ENCODE measurements at regions not wholly inside any gene's neighbourhood (a gene's known extent, or its start where the extent isn't known, plus 50 kb on each side); places are given as distances from the start of the nearest gene placed in this dataset.

GRCh38 chr18:53948991-53949390, 275.5 kb downstream of the MBD2 start:
- TF ChIP-seq EZH2 (IDR thresholded peaks at IDR 0.05; ENCODE audit: borderline replicate concordance, insufficient read depth, low read depth, low read length, poor library complexity, severe bottlenecking), result no peak
- peaks cover 6% of the 10 kb centered on the region for H3K9me3 Mint-ChIP-seq (ENCODE audit: insufficient read depth)

GRCh38 chr18:53947092-53947640, 277.3 kb downstream of the MBD2 start:
- Histone ChIP-seq H3K27me3 (replicated peaks in 1 of 4; ENCODE audit: control extremely low read depth in 1 of 4, control insufficient read depth in 3 of 4, insufficient read depth in 4 of 4, low read length in 3 of 4) (no peaks in the 10 kb centered on the region), H3K4me1 (ENCODE audit: control insufficient read depth in 2 of 2, insufficient read depth in 2 of 2, low read length in 2 of 2) (no peaks in the 10 kb centered on the region), H3K9me3 (ENCODE audit: control extremely low read depth in 1 of 3, control insufficient read depth in 2 of 3, insufficient read depth in 1 of 3, low read length in 2 of 3) (peaks cover 0 to 23% (median 13%) of the 10 kb centered on the region in 3 donors), H4K20me1 (ENCODE audit: control insufficient read depth, insufficient read depth, low read length, poor library complexity, severe bottlenecking) (no peaks in the 10 kb centered on the region), H3K4me2 (replicated peaks; ENCODE audit: low read depth, low read length, poor library complexity, severe bottlenecking) (no peak overlapping the region), H3K79me2 (ENCODE audit: control insufficient read depth, insufficient read depth, low read length) (no peaks in the 10 kb centered on the region), H3K9ac (ENCODE audit: low read length) (no peak overlapping the region), H2AFZ (ENCODE audit: insufficient read depth, low read depth, low read length, poor library complexity, severe bottlenecking) (no peak overlapping the region), H3K36me3 (replicated peaks in 1 of 2; ENCODE audit: control extremely low read depth in 1 of 2, control insufficient read depth in 1 of 2, extremely low read depth in 1 of 2, insufficient read depth in 2 of 2, low read length in 1 of 2) (no peaks in the 10 kb centered on the region), H3K27ac (ENCODE audit: low read length in 2 of 2) (no peak overlapping the region), H3K4me3 (ENCODE audit: control extremely low read depth in 1 of 5, extremely low read depth in 1 of 5, insufficient read depth in 1 of 5, low read depth in 2 of 5, low read length in 4 of 5) (no peak overlapping the region)
- Mint-ChIP-seq H3K4me3 (no peak overlapping the region), H3K27ac (no peak overlapping the region), H3K9me3 (ENCODE audit: insufficient read depth) (peaks cover 6% of the 10 kb centered on the region), H3K4me1 (no peaks in the 10 kb centered on the region), H3K27me3 (no peaks in the 10 kb centered on the region)
- no peak for TF ChIP-seq EZH2 (IDR thresholded peaks at IDR 0.05; ENCODE audit: borderline replicate concordance, insufficient read depth, low read depth, low read length, poor library complexity, severe bottlenecking)
- no peak for TF ChIP-seq CTCF (IDR thresholded peaks at IDR 0.05)
- no peak for ATAC-seq (ENCODE audit: low read depth)
- CTCF ChIA-PET, result no interaction called here
- intact Hi-C loops (cut with micrococcal nuclease), result no loop called here
- POLR2A ChIA-PET, result no interaction called here
- no peak for DNase-seq
- 93% methylated on average over 4 of the region's 5 CpGs for WGBS (ENCODE audit: insufficient coverage)

More at GRCh38 chr18:53948991-53949390, 275.5 kb downstream of the MBD2 start:
- Mint-ChIP-seq H3K27ac (no peak overlapping the region), H3K27me3 (no peaks in the 10 kb centered on the region), H3K4me3 (no peak overlapping the region), H3K4me1 (no peaks in the 10 kb centered on the region)
- Histone ChIP-seq H3K27me3 (replicated peaks in 1 of 4; ENCODE audit: control extremely low read depth in 1 of 4, control insufficient read depth in 3 of 4, insufficient read depth in 4 of 4, low read length in 3 of 4) (no peaks in the 10 kb centered on the region), H3K9me3 (ENCODE audit: control extremely low read depth in 1 of 3, control insufficient read depth in 2 of 3, insufficient read depth in 1 of 3, low read length in 2 of 3) (peaks cover 1 to 10% (median 10%) of the 10 kb centered on the region in 3 donors), H3K4me2 (replicated peaks; ENCODE audit: low read depth, low read length, poor library complexity, severe bottlenecking) (no peak overlapping the region), H3K4me3 (ENCODE audit: control extremely low read depth in 1 of 5, extremely low read depth in 1 of 5, insufficient read depth in 1 of 5, low read depth in 2 of 5, low read length in 4 of 5) (no peak overlapping the region), H3K36me3 (replicated peaks in 1 of 2; ENCODE audit: control extremely low read depth in 1 of 2, control insufficient read depth in 1 of 2, extremely low read depth in 1 of 2, insufficient read depth in 2 of 2, low read length in 1 of 2) (no peaks in the 10 kb centered on the region), H3K79me2 (ENCODE audit: control insufficient read depth, insufficient read depth, low read length) (no peaks in the 10 kb centered on the region), H2AFZ (ENCODE audit: insufficient read depth, low read depth, low read length, poor library complexity, severe bottlenecking) (no peak overlapping the region), H3K27ac (ENCODE audit: low read length in 2 of 2) (no peak overlapping the region), H3K4me1 (ENCODE audit: control insufficient read depth in 2 of 2, insufficient read depth in 2 of 2, low read length in 2 of 2) (no peaks in the 10 kb centered on the region), H4K20me1 (ENCODE audit: control insufficient read depth, insufficient read depth, low read length, poor library complexity, severe bottlenecking) (no peaks in the 10 kb centered on the region), H3K9ac (ENCODE audit: low read length) (no peak overlapping the region)
- DNase-seq (no peak), ATAC-seq (ENCODE audit: low read depth) (no peak)
- intact Hi-C loops (cut with micrococcal nuclease), result no loop called here
- POLR2A ChIA-PET, result no interaction called here
- CTCF ChIA-PET, result no interaction called here

Measured in B cell (primary cell).